Pancreas (tissue), 10 donors: ENCODE measurements at regions not wholly inside any gene's neighbourhood (a gene's known extent, or its start where the extent isn't known, plus 50 kb on each side); places are given as distances from the start of the nearest gene placed in this dataset.

Experiments used
- ATAC-seq, 4 donors: fragments of 200-7000 bp; cut with Tn5 transposase; one replicate each; pipeline versions ENCODE4 v1.8.0 to v1.9.1; 2020; ENCODE audit warnings: mild to moderate bottlenecking in 4 of 4, moderate library complexity in 4 of 4
- DNase-seq, 6 donors: peaks; one replicate each; pipeline ENCODE4 v3.0.0-alpha.2; 2020
- FAIRE-seq: peaks from 2 replicates; lab custom pipeline; 2012; peaks lifted over from hg19 to GRCh38; lab: Jason Lieb, UNC
- H3K27ac ChIP-seq, 4 donors: fragments of 200-600 bp; sonication (generic); 1 replicate in 3 of 4; 2 replicates in 1 of 4; pipeline versions ENCODE4 v1.5.0 to v1.8.0; 2020
- H3K27me3 ChIP-seq, 4 donors: fragments of 200-600 bp; one replicate each; pipeline ENCODE4 v1.8.0; 2021
- H3K36me3 ChIP-seq, 3 donors: fragments of 200-600 bp; sonication (generic) in 1 of 3; one replicate each; pipeline versions ENCODE4 v1.5.0 to v1.8.0; 2020 to 2021
- H3K4me1 ChIP-seq, 3 donors: fragments of 200-600 bp; one replicate each; pipeline ENCODE4 v1.8.0; 2021
- H3K4me3 ChIP-seq, 4 donors: fragments of 200-600 bp; sonication (generic) in 2 of 4; one replicate each; pipeline versions ENCODE4 v1.5.0 to v1.8.0; 2020 to 2021
- H3K9me3 ChIP-seq, 4 donors: fragments of 200-600 bp; one replicate each; pipeline ENCODE4 v1.8.0; 2021
- WGBS, 2 donors: extraction: QIAGEN DNeasy Blood & Tissue Kit; methylation state at CpG; one replicate each; pipeline ENCODE4 v1.1.7; 2013; 5-methylcytosine and 5-hydroxymethylcytosine counted together
- intact Hi-C, 3 donors: fragments of 100-400 bp; cut with DNase I; formaldehyde crosslinking; loops; one replicate each; pipeline versions ENCODE4 v1.11.1 to v1.14.2; 2022
- TF ChIP-seq, protein P1 (sequence below), 4 donors: fragments of 200-600 bp; sonication (generic) in 3 of 4; IDR thresholded peaks; one replicate each; pipeline versions ENCODE4 v1.5.0 to v1.8.0; 2021; ENCODE audit warnings: antibody characterized with exemption in 4 of 4
- donor health status: healthy with polysubstance abuse.
- donor health status: DM: no; HTN: no; CAD: no; lungs with moderate emphysema.
- donor health status: DM: no; HTN: no; CAD: no.
- donor health status: control.
- donor health status: control.
- donor health status: Bipolar disorder and iron deficiency.
- donor health status: DM: yes; HTN: yes; CAD: no.
- donor health status: DM: no; HTN: no; CAD: no.
- donor health status: DM: no; HTN: no; CAD: no.
- donor health status: DM: yes; HTN: yes; CAD: no.

DNA sequence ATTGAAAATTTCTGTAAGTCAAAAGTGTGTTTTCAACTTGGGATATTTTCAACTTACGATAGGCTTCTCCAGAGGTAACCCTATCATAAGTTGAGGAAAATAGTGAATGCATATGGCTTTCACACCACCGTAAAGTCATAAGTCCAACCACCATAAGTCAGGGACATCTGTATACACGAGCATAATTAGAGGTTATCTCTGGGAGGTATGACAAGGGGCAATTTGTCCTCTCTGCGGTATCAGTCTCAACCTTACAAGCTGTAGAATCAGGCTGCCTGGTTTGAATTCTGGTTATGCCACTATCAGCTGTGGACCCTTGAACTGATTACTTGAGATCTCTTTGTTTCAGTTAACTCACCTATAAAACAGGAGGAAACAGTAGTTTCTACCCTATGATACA, 202.9 kb upstream of the JARID2 start:
- WGBS, 2 donors: 81 to 84% methylated on average over 4 of the region's 4 CpGs
- ATAC-seq (no peak), DNase-seq (no peak), FAIRE-seq (no peak)
- Histone ChIP-seq H3K9me3 (no peaks in the 10 kb centered on the region), H3K4me1 (no peaks in the 10 kb centered on the region), H3K27me3 (no peaks in the 10 kb centered on the region), H3K4me3 (no peak overlapping the region), H3K27ac (no peak overlapping the region), H3K36me3 (no peaks in the 10 kb centered on the region)
- intact Hi-C loops: no loop called here
- TF ChIP-seq, protein P1, sequence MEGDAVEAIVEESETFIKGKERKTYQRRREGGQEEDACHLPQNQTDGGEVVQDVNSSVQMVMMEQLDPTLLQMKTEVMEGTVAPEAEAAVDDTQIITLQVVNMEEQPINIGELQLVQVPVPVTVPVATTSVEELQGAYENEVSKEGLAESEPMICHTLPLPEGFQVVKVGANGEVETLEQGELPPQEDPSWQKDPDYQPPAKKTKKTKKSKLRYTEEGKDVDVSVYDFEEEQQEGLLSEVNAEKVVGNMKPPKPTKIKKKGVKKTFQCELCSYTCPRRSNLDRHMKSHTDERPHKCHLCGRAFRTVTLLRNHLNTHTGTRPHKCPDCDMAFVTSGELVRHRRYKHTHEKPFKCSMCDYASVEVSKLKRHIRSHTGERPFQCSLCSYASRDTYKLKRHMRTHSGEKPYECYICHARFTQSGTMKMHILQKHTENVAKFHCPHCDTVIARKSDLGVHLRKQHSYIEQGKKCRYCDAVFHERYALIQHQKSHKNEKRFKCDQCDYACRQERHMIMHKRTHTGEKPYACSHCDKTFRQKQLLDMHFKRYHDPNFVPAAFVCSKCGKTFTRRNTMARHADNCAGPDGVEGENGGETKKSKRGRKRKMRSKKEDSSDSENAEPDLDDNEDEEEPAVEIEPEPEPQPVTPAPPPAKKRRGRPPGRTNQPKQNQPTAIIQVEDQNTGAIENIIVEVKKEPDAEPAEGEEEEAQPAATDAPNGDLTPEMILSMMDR (IDR thresholded peaks at IDR 0.05): no peak

GRCh38 chr6:15044146-15044882, 201.6 kb upstream of the JARID2 start:
- Histone ChIP-seq H3K36me3 (no peaks in the 10 kb centered on the region), H3K27ac (no peak overlapping the region), H3K4me1 (no peaks in the 10 kb centered on the region), H3K9me3 (no peaks in the 10 kb centered on the region), H3K4me3 (no peak overlapping the region), H3K27me3 (no peaks in the 10 kb centered on the region)
- intact Hi-C loops: no loop called here
- FAIRE-seq (no peak), DNase-seq (no peak), ATAC-seq (no peak)
- TF ChIP-seq, protein P1 (IDR thresholded peaks at IDR 0.05): no peak
- WGBS, 2 donors: 64% methylated on average over 4 of the region's 4 CpGs

- Histone ChIP-seq H3K4me1 (no peaks in the 10 kb centered on the region), H3K27me3 (no peaks in the 10 kb centered on the region), H3K27ac (no peak overlapping the region), H3K9me3 (no peaks in the 10 kb centered on the region), H3K36me3 (no peaks in the 10 kb centered on the region), H3K4me3 (no peak overlapping the region)
- FAIRE-seq (no peak), ATAC-seq (no peak), DNase-seq (no peak)
- TF ChIP-seq, protein P1 (IDR thresholded peaks at IDR 0.05): no peak
- 74 to 87% methylated on average over 2 of the region's 2 CpGs for WGBS, 2 donors
- intact Hi-C loops: no loop called here
These were observed 200.9 kb upstream of the JARID2 start for GRCh38 chr6:15044948-15045347.

DNA sequence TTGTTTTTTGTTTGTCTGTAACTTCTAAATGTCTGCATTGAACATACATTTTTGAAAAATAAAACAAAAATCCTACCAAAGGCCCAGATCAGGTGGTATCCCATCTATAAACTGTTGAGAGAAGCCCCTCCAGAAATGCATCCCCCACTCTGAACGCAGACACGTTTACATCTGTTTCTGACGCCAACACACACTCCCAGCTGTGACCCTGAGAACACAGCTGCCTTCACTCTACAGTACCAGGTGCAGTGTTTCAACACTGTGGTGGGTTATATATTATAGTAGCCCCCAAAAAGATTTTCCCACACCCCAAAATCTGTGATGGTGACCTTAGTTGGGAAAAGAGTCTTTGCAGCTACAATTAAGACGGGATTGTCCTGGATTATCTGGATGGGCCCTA, 199.1 kb upstream of the JARID2 start:
- Histone ChIP-seq H3K27me3 (no peaks in the 10 kb centered on the region), H3K36me3 (no peaks in the 10 kb centered on the region), H3K4me1 (no peaks in the 10 kb centered on the region), H3K27ac (no peak overlapping the region), H3K9me3 (no peaks in the 10 kb centered on the region), H3K4me3 (no peak overlapping the region)
- no peak for ATAC-seq
- FAIRE-seq: no peak
- DNase-seq: no peak
- intact Hi-C loops: no loop called here
- TF ChIP-seq, protein P1 (IDR thresholded peaks at IDR 0.05): no peak
- WGBS, 2 donors: 56 to 65% methylated on average over 4 of the region's 4 CpGs

- 87 to 90% methylated on average over 6 of the region's 6 CpGs for WGBS, 2 donors
- no peaks in the 10 kb centered on the region for H3K36me3 ChIP-seq
- no peaks in the 10 kb centered on the region for H3K9me3 ChIP-seq
- intact Hi-C loops: no loop called here
- DNase-seq: no peak
- H3K27me3 ChIP-seq: no peaks in the 10 kb centered on the region
- no peaks in the 10 kb centered on the region for H3K4me1 ChIP-seq
- no peak for FAIRE-seq
- ATAC-seq: no peak
- H3K27ac ChIP-seq: no peak overlapping the region
- TF ChIP-seq, protein P1 (IDR thresholded peaks at IDR 0.05): no peak
- no peak overlapping the region for H3K4me3 ChIP-seq
These were observed 197.5 kb upstream of the JARID2 start for GRCh38 chr6:15048367-15048766.
